ENCODE measurements at regions not wholly inside any gene's neighbourhood (a gene's known extent, or its start where the extent isn't known, plus 50 kb on each side); places are given as distances from the start of the nearest gene placed in this dataset.

DNA sequence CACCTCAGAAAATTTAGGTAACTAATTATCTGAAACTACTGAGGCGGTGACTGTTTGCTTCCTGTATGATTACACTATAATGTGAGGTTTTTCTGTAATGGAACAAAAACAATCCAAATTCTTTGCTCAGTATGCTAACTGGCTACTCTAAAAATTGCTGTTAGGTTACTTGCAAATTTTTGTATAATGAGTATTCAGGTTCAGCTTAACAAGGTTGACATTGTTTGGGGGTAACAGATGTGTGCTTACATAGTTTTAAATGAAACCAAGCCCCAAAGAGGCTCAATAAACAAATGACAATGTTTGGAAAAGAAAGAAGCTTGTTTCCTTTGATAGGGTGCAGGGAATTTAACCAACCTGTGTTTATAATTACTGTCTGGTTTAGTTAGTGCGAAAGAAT is 414.5 kb upstream of the MDFIC2 start:
- Histone ChIP-seq H3K27me3 (no peaks in the 10 kb centered on the region), H3K4me3 (no peak overlapping the region), H3K4me1 (peaks cover 0 to 30% (median 17%) of the 10 kb centered on the region in 4 donors), H3K27ac (peak overlapping the region in 1 of 4 donors; percentile 18), H3K36me3 (no peaks in the 10 kb centered on the region), H3K9me3 (no peaks in the 10 kb centered on the region)
- 84 to 90% methylated on average over 2 of the region's 2 CpGs for WGBS, 2 donors
- no peak for TF ChIP-seq POLR2AphosphoS5 (IDR thresholded peaks at IDR 0.05)
- TF ChIP-seq, protein P1, sequence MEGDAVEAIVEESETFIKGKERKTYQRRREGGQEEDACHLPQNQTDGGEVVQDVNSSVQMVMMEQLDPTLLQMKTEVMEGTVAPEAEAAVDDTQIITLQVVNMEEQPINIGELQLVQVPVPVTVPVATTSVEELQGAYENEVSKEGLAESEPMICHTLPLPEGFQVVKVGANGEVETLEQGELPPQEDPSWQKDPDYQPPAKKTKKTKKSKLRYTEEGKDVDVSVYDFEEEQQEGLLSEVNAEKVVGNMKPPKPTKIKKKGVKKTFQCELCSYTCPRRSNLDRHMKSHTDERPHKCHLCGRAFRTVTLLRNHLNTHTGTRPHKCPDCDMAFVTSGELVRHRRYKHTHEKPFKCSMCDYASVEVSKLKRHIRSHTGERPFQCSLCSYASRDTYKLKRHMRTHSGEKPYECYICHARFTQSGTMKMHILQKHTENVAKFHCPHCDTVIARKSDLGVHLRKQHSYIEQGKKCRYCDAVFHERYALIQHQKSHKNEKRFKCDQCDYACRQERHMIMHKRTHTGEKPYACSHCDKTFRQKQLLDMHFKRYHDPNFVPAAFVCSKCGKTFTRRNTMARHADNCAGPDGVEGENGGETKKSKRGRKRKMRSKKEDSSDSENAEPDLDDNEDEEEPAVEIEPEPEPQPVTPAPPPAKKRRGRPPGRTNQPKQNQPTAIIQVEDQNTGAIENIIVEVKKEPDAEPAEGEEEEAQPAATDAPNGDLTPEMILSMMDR (IDR thresholded peaks at IDR 0.05): no peak
- intact Hi-C loops (cut with DNase I): loop anchor here (10.0 kb wide), 1 partner anchor 218 kb away; no protein-coding TSS in a partner anchor
- no peak for DNase-seq

DNA sequence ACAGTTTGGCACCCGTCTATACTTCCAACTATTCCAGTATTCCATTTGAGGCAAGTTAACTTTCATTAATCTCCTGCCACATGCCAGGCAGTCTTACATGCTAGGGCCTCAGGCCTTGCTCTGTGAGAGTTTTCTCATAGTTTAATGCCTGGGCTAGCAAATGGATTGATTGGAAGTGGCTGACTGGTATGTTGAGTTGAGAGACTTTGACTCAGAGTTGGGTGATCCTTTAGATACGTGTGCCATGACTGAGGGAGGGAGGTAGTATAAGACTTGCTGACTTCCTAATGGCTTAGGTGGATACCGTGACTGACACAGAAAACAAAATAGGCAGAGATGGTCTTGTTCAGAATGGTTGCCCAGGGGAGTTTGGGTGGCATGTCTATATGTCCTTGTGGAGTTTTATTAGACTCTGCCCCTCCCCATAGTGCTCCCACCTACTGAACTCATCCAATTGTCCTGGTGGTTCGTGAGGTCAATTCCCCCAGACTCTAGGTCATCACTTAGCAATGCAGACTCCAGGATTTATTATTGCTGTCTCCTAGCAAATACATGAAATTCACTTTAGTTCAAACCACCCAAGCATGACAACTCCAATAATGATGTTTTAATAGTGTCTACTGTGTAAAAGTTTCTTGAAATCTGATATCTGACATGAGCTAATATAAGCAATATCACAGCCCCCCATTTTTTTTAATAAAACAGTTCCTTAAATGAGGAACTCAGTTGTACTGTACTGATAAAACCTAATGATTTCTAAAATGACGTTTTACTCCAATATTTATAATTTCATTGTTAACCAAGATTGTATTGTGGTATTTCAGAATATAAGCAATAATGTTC is 413.9 kb upstream of the MDFIC2 start:
- Histone ChIP-seq H3K27me3 (no peaks in the 10 kb centered on the region), H3K4me1 (peaks cover 0 to 30% (median 17%) of the 10 kb centered on the region in 4 donors), H3K4me3 (no peak overlapping the region), H3K9me3 (no peaks in the 10 kb centered on the region), H3K27ac (no peak overlapping the region), H3K36me3 (no peaks in the 10 kb centered on the region)
- intact Hi-C loops (cut with DNase I): loop anchor here (10.0 kb wide), 1 partner anchor 218 kb away; no protein-coding TSS in a partner anchor
- 77 to 81% methylated on average over 5 of the region's 5 CpGs for WGBS, 2 donors
- no peak for TF ChIP-seq EP300 (IDR thresholded peaks at IDR 0.05)
- TF ChIP-seq, protein P1 (IDR thresholded peaks at IDR 0.05): no peak
- no peak for TF ChIP-seq POLR2AphosphoS5 (IDR thresholded peaks at IDR 0.05)
- TF ChIP-seq POLR2A (IDR thresholded peaks at IDR 0.05): no peak
- no peak for DNase-seq

DNA sequence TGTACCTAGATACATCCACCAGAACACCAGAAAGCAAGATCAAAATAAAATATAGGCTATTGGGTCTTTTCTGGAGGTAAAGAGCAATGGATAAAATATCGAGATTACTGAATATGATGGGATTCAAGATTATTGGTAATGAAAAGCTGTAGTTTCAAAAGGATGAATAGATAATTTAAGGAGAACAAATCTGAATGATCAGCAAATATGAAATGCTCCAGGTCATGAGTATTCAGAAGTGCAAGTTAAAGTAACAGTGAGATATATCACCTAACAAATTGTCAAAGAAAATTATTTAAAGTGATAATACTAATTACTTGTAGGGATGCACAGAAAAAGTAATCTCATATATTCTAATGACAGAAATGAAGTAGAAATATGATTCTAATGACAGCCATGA is 409.6 kb upstream of the MDFIC2 start:
- DNase-seq: no peak
- intact Hi-C loops (cut with DNase I): loop anchor here (10.0 kb wide), 1 partner anchor 223 kb away; no protein-coding TSS in a partner anchor
- WGBS, 2 donors: 85 to 92% methylated on average over 1 of the region's 1 CpG
- Histone ChIP-seq H3K4me1 (peaks cover 0 to 9% (median 2%) of the 10 kb centered on the region in 4 donors), H3K27ac (no peak overlapping the region), H3K9me3 (no peaks in the 10 kb centered on the region), H3K27me3 (no peaks in the 10 kb centered on the region), H3K36me3 (no peaks in the 10 kb centered on the region), H3K4me3 (no peak overlapping the region)
- no peak for TF ChIP-seq EP300 (IDR thresholded peaks at IDR 0.05)
- TF ChIP-seq, protein P1 (IDR thresholded peaks at IDR 0.05): no peak
- TF ChIP-seq POLR2AphosphoS5 (IDR thresholded peaks at IDR 0.05): no peak
- no peak for TF ChIP-seq POLR2A (IDR thresholded peaks at IDR 0.05)

DNA sequence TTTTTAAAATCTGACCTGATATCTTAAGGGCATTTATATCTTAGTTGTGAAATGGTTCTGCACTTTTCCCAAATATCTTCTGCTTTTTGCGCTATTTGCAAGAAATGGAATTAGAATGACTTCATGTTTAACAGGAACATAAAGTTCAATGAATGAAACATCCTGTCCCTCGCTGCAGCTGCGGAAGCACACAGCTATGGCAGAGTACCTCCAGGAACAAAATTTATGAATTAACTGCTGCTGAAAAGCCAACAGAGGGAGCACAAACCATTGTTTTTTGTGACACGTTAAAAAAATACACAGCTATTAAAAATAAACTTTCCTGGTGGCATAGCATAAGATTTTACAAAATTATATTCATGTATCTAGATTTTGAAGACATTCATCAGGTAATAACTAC is 404.4 kb upstream of the MDFIC2 start:
- H3K27me3 ChIP-seq: no peaks in the 10 kb centered on the region
- DNase-seq: peak; percentile 72
- H3K27ac ChIP-seq: no peak overlapping the region
- peaks cover 0 to 19% (median 1%) of the 10 kb centered on the region in 4 donors for H3K9me3 ChIP-seq
- 21 to 24% methylated on average over 4 of the region's 4 CpGs for WGBS, 2 donors
- TF ChIP-seq EP300 (IDR thresholded peaks at IDR 0.05): peak in 1 of 4 donors; percentile 58
- peak in 2 of 4 donors; percentile 21 to 26 for TF ChIP-seq POLR2AphosphoS5 (IDR thresholded peaks at IDR 0.05)
- no peak for TF ChIP-seq POLR2A (IDR thresholded peaks at IDR 0.05)
- TF ChIP-seq, protein P1 (IDR thresholded peaks at IDR 0.05): peak in 3 of 4 experiments; percentile 22 to 40 (median 23)
- no peak overlapping the region for H3K4me3 ChIP-seq
- H3K4me1 ChIP-seq: peaks cover 0 to 7% (median 2%) of the 10 kb centered on the region in 4 donors
- H3K36me3 ChIP-seq: no peaks in the 10 kb centered on the region
- intact Hi-C loops (cut with DNase I): loop anchor here (5.0 kb wide), 2 partner anchors 585 to 870 kb away; no protein-coding TSS in a partner anchor

Data from sigmoid colon (tissue), 6 donors.